HG03460 (cell line): ENCODE measurements at regions not wholly inside any gene's neighbourhood (a gene's known extent, or its start where the extent isn't known, plus 50 kb on each side); places are given as distances from the start of the nearest gene placed in this dataset.
"Not testable (repeated sequence)": the region's sequence is repeated elsewhere in the genome, so short reads cannot be mapped to it uniquely, and the experiment has no call there.

Source experiments
- ATAC-seq: cut with Tn5 transposase; IDR thresholded peaks from one replicate; pipeline ENCODE4 v1.9.1; 2021; ENCODE audit not compliant: unreplicated experiment

- ATAC-seq: no peak
Measured at GRCh38 chr14:53857625-53858344, 98.8 kb downstream of the BMP4 start.

DNA sequence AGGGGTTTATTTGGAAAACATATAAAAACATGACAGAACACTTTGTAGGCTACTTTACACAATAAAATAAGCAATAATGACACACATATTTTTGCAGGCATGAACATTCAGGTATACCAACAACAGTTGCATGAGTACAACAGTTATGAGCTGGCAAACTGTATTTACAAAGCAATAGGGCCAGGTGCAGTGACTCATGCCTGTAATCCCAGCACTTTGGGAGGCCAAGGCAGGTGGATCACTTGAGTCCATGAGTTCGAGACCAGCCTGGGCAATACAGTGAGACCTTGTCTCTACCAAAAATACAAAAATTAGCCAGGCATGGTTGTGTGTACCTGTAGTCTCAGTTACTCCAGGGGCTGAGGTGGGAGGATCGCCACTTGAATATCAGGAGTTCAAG lies 101.1 kb downstream of the BMP4 start:
- ATAC-seq: no peak

DNA sequence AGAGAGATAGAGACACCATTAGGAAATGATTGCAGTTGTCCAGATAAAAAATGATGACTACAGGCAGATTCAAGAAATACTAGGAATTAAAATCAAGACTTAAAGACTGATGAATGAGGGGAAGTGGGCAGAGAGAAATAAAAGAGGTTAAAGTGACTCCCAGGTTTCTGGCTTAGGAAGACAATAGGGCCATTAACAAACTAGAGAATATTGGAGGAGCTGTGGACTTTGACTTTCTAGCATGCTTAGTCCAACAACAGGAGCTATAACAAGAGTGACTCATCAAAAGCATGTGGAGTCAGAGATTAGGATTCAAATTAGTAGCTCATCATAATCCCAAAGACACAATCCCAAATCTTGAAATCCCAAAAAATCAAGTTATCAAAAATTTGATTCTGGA lies 101.5 kb downstream of the BMP4 start:
- ATAC-seq: no peak

- ATAC-seq: no peak
Measured at GRCh38 chr14:53851394-53852090, 105.1 kb downstream of the BMP4 start.

- no peak for ATAC-seq
Measured at GRCh38 chr14:53850714-53851296, 105.8 kb downstream of the BMP4 start.

DNA sequence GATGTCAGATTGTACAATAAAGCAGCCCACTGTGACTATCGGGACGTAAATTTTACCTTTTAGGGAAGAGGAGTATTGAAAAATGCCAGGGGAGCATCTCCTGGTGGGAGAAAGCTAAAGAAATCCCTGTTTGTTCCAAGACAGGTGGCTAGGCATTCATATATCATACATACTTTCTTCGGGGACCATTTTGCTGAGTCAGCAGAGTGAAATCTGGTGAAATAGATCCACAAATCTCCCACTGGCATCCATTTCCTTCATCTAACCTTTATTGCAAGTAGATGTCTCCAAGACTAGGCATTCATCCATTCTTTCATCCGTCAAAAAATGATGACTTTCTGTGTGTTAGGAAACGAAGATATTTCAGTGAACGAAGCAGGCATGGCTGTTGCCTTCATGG lies 107.1 kb downstream of the BMP4 start:
- ATAC-seq: no peak

- ATAC-seq: no peak
Measured at GRCh38 chr14:53848854-53849253, 107.8 kb downstream of the BMP4 start.

DNA sequence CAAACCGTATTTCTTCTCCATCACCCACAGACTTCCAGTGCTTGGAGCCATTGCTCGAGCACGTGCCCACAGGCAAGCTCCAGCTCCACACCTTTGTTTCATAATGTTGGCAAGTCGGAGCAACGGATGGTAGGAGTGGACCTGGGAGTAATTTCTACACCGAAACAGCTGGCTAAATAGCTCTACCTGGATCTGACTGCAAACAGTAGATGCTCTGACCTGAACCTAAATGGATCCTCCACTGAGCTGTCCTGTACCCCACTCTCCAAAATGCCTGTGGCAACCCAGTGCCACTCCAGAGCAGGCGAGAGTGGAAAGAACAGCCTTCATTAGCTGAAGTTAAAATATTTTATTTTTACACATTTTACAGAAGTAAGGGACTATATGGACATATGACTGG lies 108.7 kb downstream of the BMP4 start:
- no peak for ATAC-seq

DNA sequence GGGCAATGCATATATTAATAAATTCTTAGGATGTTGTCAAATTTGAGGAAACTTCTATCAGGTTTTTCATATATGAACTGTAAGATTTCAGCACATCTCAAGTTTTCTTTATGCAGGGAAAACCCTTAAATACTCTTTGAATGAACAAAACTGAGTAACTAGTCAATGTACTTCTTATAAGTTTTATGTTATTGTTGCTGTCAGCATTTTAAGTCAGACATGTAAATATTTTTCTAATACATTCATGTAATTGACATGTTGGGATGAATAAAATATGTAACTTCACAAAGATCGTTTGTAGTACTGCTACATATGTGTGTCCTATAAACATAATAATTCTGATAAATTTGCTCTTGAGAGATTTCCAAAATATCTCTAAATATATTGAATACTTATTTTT lies 109.6 kb downstream of the BMP4 start:
- no peak for ATAC-seq

DNA sequence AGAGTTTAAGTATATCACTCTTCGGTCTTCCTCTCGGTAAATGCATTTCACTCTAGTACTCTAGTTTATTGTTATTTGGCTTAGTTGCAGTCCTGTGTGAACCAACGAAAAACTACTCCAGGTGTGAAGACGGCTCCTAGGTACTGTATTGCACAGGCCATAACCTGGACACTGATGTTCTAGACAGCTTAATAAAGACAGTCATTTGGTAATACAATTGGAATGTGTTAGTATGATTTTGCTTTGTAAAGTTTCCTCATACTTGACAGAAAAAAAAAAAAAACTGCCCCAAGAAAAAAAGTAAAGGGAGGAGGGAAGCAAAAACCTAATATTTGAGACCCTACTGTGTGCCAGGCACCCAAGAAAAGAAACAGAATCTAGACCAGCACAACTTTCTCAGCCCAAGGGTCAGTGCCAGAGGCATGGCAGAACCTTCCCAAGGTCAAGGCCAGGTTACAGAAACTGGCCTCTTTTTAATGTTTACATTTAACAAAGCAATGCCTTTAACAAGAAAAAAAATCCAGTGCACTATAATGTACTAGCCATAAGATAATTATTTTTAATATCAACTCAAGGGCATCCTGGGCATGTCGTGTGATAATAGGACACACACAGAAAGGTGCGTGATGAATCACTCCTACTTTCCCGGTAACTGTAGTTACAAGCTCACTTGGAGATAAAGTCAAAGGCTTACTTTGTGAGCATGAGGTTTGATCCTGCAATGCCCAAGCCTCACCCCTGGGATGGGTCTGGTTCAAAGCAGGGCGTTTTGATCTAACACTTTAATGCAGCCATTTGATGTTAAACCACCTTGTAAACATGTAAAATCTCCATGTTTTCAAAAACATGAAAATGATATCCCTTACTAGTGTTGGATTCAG lies 110.6 kb downstream of the BMP4 start:
- ATAC-seq: no peak

DNA sequence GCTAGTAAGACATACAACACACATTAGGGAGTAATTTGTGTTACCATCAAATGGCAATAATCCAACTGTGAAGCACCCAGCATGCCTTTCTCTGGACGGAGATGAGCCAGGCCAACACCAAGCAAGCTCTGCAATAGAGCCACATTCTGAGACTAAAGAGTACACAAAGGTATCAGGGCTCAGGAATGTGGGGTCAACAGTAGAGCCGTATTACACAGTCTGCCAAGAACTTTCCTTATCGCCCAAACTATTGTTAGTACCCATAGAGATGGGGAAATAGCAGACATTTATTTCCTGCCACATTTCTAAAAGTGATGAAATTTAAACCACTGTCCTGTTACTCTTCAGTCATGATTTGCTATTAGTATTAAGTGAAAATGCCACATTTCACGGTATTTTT lies 113.7 kb downstream of the BMP4 start:
- no peak for ATAC-seq

DNA sequence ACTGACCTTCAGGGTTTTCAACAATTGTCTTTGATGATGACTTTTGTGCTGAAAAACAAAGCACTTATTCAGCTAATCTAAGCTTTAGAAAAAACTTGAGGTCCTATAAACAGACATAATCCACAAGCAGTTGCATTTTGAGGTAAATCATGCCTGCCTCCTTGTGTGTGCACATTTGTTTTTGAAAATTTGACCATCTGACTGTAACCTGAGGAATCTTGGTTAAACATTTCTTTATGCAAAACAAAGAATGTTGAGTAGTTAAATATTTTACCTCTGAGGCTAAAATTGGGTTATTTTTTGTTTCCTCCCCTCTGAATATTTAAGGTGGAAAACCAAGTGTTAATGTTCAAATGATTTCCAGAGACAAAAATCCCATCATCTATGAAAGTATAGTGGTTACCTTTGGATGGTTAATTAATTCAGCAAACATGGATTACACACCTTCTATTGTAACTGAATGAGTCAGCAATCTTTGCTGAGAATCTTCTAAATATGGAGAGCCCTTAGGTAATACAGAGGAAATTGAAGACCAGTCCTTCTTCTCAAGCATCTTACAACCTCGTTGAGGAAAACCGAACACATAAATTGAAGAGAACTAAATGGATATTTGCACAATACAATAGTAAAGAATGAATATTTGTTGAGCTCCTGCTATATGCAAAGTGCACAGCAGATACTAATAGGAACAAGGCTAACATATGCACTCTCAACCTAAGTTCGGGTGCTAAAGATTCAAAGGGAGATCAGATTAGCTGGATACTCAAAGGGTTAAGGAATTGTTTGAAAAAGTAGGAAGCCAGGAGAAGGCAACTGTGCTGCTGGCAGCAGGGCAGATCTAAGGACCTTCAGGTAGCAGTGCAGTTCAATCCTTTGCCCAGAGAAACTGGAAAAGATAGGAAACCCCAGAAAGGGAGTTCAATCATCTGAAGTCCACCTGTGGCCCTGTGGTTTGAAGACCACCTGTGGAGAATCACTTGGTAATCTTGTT lies 115.2 kb downstream of the BMP4 start:
- no peak for ATAC-seq

DNA sequence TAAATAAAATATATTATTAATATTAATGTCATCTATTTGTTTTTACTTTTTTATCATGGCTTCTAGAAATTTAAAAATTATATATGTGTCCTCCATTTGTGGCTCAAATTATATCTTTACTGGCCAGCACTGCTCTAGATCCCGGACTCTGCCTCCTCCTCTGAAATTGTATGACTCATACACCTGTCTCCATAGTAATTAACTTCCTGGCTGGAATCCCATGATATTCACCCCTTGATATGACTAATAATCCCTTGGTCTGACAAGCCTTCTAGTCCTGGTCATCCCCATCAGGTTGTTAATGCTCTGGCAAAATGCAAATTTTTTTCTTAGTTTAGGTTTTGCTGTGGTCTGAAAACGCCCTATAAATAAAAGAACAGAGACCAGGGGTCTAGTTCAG lies 116.2 kb downstream of the BMP4 start:
- no peak for ATAC-seq

GRCh38 chr14:53838374-53838773 lies 118.3 kb downstream of the BMP4 start:
- ATAC-seq: no peak

DNA sequence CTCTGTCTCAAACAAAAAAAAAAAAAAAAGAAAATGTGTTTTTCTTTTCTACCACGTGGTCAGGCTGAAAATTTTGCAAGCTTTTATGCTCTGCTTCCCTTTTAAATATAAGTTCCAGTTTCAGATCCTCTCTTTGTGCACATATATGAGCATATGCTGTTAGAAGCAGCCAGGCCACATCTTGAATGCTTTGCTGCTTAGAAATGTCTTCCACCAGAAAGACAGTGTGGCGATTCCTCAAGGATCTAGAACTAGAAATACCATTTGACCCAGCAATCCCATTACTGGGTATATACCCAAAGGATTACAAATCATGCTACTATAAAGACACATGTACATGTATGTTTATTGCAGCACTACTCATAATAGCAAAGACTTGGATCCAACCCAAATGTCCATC lies 119.0 kb downstream of the BMP4 start:
- ATAC-seq: not testable (repeated sequence)

GRCh38 chr14:53836551-53836950 lies 120.1 kb downstream of the BMP4 start:
- ATAC-seq: no peak

DNA sequence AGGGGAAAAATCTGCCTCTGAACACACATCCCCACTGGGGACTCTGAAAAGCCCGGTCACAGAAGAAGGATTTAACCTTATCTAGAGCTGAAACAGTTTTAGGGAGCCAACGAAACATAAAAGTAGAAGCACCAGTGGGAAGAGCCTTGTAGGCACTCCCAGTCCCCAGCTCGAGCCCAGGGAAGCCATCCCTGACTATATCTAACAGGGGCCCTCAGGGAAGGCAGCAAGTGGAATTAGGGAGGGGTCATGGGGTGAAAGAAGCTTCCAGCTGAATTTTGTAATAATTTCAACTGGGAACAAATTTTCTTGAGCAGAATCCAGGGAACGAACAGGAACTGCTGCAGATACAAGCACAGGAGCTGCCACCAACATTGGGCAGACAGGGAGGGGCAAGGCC lies 127.8 kb downstream of the BMP4 start:
- ATAC-seq: no peak

- ATAC-seq: peak; percentile 82
Measured at GRCh38 chr14:53824061-53824460, 132.6 kb downstream of the BMP4 start.

DNA sequence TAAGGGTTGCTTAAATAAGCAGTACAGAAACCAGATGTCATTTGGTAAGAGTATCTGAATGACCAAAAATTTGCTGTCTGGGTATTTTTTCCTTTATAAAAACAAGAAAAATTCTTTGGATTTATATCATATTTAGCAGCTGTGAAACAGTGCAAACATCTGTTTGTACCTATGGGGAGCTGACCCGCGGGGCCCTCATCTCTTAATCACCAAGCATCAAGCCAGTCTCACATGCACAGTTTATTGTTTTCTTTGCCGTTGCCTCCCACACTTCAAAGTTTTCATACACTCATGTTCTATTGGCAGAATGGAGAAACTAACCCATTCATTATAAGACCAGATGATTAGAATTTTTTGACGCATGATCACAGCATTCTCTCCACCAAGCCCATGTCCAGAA lies 142.2 kb downstream of the BMP4 start:
- no peak for ATAC-seq

DNA sequence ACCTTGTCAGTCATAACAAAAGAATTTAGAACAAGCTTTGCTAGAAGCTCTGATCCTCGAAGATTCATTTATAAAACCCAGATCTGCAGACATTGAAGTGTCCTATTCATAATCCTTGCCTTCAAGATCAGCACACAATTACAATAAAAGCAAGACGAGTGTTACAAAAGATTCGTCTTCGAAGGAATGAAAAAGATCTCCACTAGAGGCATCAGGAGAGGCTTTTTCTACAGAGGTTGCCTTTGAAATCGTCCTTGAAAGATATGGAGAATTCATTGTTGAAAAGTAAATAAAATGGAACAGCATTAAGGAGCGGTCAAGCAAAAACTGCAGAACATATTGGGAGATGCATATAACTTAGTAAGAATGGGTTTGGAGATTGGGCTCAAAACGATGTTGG lies 146.4 kb downstream of the BMP4 start:
- no peak for ATAC-seq
